PC-9 (cell line): ENCODE measurements at regions not wholly inside any gene's neighbourhood (a gene's known extent, or its start where the extent isn't known, plus 50 kb on each side); places are given as distances from the start of the nearest gene placed in this dataset.

Source experiments
- EZH2 ChIP-seq: fragments of 200-600 bp; sonication (generic); IDR thresholded peaks from 2 replicates; pipeline ENCODE4 v1.8.0; 2017; ENCODE audit warnings: antibody characterized with exemption, low read depth
- TF ChIP-seq, protein P1 (sequence below): fragments of 200-600 bp; sonication (generic); conservative IDR thresholded peaks from 2 replicates; pipeline ENCODE4 v1.6.1; 2017; ENCODE audit warnings: mixed run types, antibody characterized with exemption, mild to moderate bottlenecking, moderate library complexity

GRCh38 chr13:75129331-75129730 is 352.6 kb downstream of the TBC1D4 start:
- TF ChIP-seq, protein P1, sequence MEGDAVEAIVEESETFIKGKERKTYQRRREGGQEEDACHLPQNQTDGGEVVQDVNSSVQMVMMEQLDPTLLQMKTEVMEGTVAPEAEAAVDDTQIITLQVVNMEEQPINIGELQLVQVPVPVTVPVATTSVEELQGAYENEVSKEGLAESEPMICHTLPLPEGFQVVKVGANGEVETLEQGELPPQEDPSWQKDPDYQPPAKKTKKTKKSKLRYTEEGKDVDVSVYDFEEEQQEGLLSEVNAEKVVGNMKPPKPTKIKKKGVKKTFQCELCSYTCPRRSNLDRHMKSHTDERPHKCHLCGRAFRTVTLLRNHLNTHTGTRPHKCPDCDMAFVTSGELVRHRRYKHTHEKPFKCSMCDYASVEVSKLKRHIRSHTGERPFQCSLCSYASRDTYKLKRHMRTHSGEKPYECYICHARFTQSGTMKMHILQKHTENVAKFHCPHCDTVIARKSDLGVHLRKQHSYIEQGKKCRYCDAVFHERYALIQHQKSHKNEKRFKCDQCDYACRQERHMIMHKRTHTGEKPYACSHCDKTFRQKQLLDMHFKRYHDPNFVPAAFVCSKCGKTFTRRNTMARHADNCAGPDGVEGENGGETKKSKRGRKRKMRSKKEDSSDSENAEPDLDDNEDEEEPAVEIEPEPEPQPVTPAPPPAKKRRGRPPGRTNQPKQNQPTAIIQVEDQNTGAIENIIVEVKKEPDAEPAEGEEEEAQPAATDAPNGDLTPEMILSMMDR, result no peak
- TF ChIP-seq EZH2, result no peak
